ENCODE measurements at regions not wholly inside any gene's neighbourhood (a gene's known extent, or its start where the extent isn't known, plus 50 kb on each side); places are given as distances from the start of the nearest gene placed in this dataset.

DNA sequence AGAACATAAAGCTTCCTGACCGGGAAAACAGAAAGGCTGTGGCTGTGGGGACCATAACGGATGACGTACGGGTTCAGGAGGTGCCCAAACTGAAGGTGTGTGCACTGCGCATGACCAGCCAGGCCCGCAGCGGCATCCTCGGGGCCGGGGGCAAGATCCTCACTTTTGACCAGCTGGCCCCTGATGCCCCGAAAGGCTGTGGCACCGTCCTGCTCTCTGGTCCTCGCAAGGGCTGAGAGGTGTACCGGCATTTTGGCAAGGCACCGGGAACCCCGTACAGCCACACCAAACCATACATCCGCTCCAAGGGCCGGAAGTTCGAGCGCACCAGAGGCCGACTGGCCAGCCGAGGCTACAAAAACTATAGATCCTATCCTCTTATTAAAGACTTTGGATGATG lies 179.3 kb downstream of the PTN start:
- no peaks in the 10 kb centered on the region for H3K27me3 Mint-ChIP-seq (ENCODE audit: low read depth in 3 of 3)
- Histone ChIP-seq H3K9ac (ENCODE audit: insufficient read depth, low read length, poor library complexity, severe bottlenecking) (no peak overlapping the region), H4K20me1 (ENCODE audit: insufficient read depth, low read length) (no peaks in the 10 kb centered on the region), H3K79me2 (ENCODE audit: insufficient read depth, low read length) (no peaks in the 10 kb centered on the region), H3K4me3 (replicated peaks in 1 of 3; ENCODE audit: low read depth in 2 of 3, low read length in 3 of 3) (no peak overlapping the region), H3K36me3 (replicated peaks in 1 of 2; ENCODE audit: control insufficient read depth in 1 of 2, insufficient read depth in 2 of 2, low read length in 2 of 2) (no peaks in the 10 kb centered on the region), H3K4me1 (ENCODE audit: control insufficient read depth in 1 of 2, insufficient read depth in 2 of 2, low read length in 2 of 2) (no peaks in the 10 kb centered on the region), H3K27me3 (ENCODE audit: control insufficient read depth in 2 of 2, insufficient read depth in 2 of 2, low read length in 2 of 2) (no peaks in the 10 kb centered on the region), H2AFZ (ENCODE audit: insufficient read depth, low read depth, low read length, poor library complexity, severe bottlenecking) (no peak overlapping the region), H3K27ac (ENCODE audit: low read depth in 1 of 2, low read length in 2 of 2) (no peak overlapping the region), H3K4me2 (replicated peaks; ENCODE audit: extremely low read depth, low read length, poor library complexity, severe bottlenecking) (no peak overlapping the region), H3K9me3 (replicated peaks in 1 of 2; ENCODE audit: control insufficient read depth in 1 of 2, insufficient read depth in 1 of 2, low read length in 2 of 2) (peaks cover 5 to 10% of the 10 kb centered on the region in 2 donors)
- no peak for DNase-seq
- H3K27ac Mint-ChIP-seq, result no peak overlapping the region
- H3K4me1 Mint-ChIP-seq, result no peaks in the 10 kb centered on the region
- 96% methylated on average over 13 of the region's 21 CpGs for WGBS (ENCODE audit: insufficient coverage)
- H3K36me3 Mint-ChIP-seq, result no peaks in the 10 kb centered on the region
- TF ChIP-seq, protein P1, sequence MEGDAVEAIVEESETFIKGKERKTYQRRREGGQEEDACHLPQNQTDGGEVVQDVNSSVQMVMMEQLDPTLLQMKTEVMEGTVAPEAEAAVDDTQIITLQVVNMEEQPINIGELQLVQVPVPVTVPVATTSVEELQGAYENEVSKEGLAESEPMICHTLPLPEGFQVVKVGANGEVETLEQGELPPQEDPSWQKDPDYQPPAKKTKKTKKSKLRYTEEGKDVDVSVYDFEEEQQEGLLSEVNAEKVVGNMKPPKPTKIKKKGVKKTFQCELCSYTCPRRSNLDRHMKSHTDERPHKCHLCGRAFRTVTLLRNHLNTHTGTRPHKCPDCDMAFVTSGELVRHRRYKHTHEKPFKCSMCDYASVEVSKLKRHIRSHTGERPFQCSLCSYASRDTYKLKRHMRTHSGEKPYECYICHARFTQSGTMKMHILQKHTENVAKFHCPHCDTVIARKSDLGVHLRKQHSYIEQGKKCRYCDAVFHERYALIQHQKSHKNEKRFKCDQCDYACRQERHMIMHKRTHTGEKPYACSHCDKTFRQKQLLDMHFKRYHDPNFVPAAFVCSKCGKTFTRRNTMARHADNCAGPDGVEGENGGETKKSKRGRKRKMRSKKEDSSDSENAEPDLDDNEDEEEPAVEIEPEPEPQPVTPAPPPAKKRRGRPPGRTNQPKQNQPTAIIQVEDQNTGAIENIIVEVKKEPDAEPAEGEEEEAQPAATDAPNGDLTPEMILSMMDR (IDR thresholded peaks at IDR 0.05), result no peak
- peaks cover 2 to 17% (median 5%) of the 10 kb centered on the region in 7 donors for H3K9me3 Mint-ChIP-seq
- H3K4me3 Mint-ChIP-seq, result no peak overlapping the region
- intact Hi-C loops (cut with micrococcal nuclease), result no loop called here

DNA sequence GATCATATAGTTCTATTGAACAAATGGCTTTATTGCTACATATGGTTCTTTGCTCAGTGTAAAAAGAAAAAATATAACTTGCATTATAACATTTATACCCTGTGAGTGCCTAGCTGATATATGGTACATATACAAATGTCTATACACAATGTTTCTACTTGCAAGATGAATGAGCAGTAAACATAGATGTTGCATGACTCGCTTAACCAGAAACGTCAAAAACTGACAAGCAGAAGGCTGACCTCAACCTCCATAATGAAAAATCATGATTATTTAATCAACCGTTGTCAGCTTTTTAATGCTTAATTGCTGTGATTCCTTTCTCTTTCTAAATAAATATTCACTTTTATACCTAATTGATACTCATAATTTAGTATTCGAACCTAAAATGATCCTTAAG lies 183.3 kb downstream of the PTN start:
- no peaks in the 10 kb centered on the region for H4K20me1 ChIP-seq (ENCODE audit: insufficient read depth, low read length)
- H3K79me2 ChIP-seq (ENCODE audit: insufficient read depth, low read length), result no peaks in the 10 kb centered on the region
- H2AFZ ChIP-seq (ENCODE audit: insufficient read depth, low read depth, low read length, poor library complexity, severe bottlenecking), result no peak overlapping the region
- WGBS (ENCODE audit: insufficient coverage), result 92% methylated on average over 2 of the region's 4 CpGs
- H3K9ac ChIP-seq (ENCODE audit: insufficient read depth, low read length, poor library complexity, severe bottlenecking), result no peak overlapping the region
- H3K9me3 Mint-ChIP-seq, result peaks cover 3 to 22% (median 6%) of the 10 kb centered on the region in 7 donors
- no peaks in the 10 kb centered on the region for H3K4me1 ChIP-seq (ENCODE audit: control insufficient read depth in 1 of 2, insufficient read depth in 2 of 2, low read length in 2 of 2)
- H3K4me2 ChIP-seq (replicated peaks; ENCODE audit: extremely low read depth, low read length, poor library complexity, severe bottlenecking), result no peak overlapping the region
- intact Hi-C loops (cut with micrococcal nuclease), result no loop called here
- no peak overlapping the region for H3K4me3 Mint-ChIP-seq
- H3K4me3 ChIP-seq (replicated peaks in 1 of 3; ENCODE audit: low read depth in 2 of 3, low read length in 3 of 3), result no peak overlapping the region
- H3K27me3 ChIP-seq (ENCODE audit: control insufficient read depth in 2 of 2, insufficient read depth in 2 of 2, low read length in 2 of 2), result no peaks in the 10 kb centered on the region
- TF ChIP-seq, protein P1 (IDR thresholded peaks at IDR 0.05), result no peak
- H3K27me3 Mint-ChIP-seq (ENCODE audit: low read depth in 3 of 3), result peaks cover 0 to 2% (median 0%) of the 10 kb centered on the region in 3 donors
- no peaks in the 10 kb centered on the region for H3K36me3 ChIP-seq (replicated peaks in 1 of 2; ENCODE audit: control insufficient read depth in 1 of 2, insufficient read depth in 2 of 2, low read length in 2 of 2)
- H3K36me3 Mint-ChIP-seq, result no peaks in the 10 kb centered on the region
- peaks cover 5 to 10% of the 10 kb centered on the region in 2 donors for H3K9me3 ChIP-seq (replicated peaks in 1 of 2; ENCODE audit: control insufficient read depth in 1 of 2, insufficient read depth in 1 of 2, low read length in 2 of 2)
- no peak overlapping the region for H3K27ac ChIP-seq (ENCODE audit: low read depth in 1 of 2, low read length in 2 of 2)
- H3K27ac Mint-ChIP-seq, result no peak overlapping the region
- no peak for DNase-seq
- H3K4me1 Mint-ChIP-seq, result no peaks in the 10 kb centered on the region

All from CD14-positive monocyte (primary cell).